ENCODE measurements at regions not wholly inside any gene's neighbourhood (a gene's known extent, or its start where the extent isn't known, plus 50 kb on each side); places are given as distances from the start of the nearest gene placed in this dataset.

GRCh38 chr7:156556083-156556482 lies 84.5 kb upstream of the RNF32 start (continued):
- TF ChIP-seq ZNF462 (CRISPR knock-in tag; IDR thresholded peaks at IDR 0.05): no peak
- TF ChIP-seq EZH2phosphoT487 (IDR thresholded peaks at IDR 0.05; ENCODE audit: unreplicated experiment): no peak
- TF ChIP-seq NANOG (IDR thresholded peaks at IDR 0.05; ENCODE audit: borderline replicate concordance): no peak
- TF ChIP-seq, protein P1, sequence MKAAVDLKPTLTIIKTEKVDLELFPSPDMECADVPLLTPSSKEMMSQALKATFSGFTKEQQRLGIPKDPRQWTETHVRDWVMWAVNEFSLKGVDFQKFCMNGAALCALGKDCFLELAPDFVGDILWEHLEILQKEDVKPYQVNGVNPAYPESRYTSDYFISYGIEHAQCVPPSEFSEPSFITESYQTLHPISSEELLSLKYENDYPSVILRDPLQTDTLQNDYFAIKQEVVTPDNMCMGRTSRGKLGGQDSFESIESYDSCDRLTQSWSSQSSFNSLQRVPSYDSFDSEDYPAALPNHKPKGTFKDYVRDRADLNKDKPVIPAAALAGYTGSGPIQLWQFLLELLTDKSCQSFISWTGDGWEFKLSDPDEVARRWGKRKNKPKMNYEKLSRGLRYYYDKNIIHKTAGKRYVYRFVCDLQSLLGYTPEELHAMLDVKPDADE (IDR thresholded peaks at IDR 0.05): no peak
- no peak for TF ChIP-seq EZH2 (IDR thresholded peaks at IDR 0.05; ENCODE audit: low read depth, unreplicated experiment)
- no peak for TF ChIP-seq CTCF (conservative IDR thresholded peaks at IDR 0.05; ENCODE audit: low read depth in 2 of 2)
- no peak for TF ChIP-seq ZNF331 (CRISPR knock-in tag; IDR thresholded peaks at IDR 0.05; ENCODE audit: low read depth)

Measured in GM23338 (cell line).